ENCODE measurements at regions not wholly inside any gene's neighbourhood (a gene's known extent, or its start where the extent isn't known, plus 50 kb on each side); places are given as distances from the start of the nearest gene placed in this dataset.

DNA sequence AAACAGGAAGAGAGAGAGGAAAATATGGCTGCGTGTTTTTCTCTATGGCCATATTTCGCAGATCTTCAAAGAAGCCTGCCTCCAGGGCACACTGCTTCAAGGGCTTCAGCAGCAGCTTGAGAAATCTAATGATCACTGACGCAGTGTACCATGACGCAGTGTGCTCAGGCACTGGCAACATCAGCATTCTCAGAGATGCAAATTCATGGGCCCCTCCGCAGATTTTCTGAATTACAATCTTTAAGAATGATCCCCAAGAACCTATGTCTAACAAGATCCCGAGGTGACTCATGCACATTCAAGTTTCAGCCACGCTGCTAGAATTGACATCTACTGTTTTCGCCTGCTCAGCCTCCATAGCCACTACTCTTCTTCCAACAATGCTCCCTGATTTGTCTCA, 143.9 kb upstream of the ZNF366 start:
- TF ChIP-seq JUND (IDR thresholded peaks at IDR 0.05; ENCODE audit: low read length): no peak
- TF ChIP-seq, protein P1, sequence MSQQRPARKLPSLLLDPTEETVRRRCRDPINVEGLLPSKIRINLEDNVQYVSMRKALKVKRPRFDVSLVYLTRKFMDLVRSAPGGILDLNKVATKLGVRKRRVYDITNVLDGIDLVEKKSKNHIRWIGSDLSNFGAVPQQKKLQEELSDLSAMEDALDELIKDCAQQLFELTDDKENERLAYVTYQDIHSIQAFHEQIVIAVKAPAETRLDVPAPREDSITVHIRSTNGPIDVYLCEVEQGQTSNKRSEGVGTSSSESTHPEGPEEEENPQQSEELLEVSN (IDR thresholded peaks at IDR 0.05): no peak
- TF ChIP-seq CTCF (IDR thresholded peaks at IDR 0.05; ENCODE audit: control extremely low read depth in 1 of 3, insufficient read depth in 1 of 3, low read depth in 1 of 3, low read length in 3 of 3): no peak
- TF ChIP-seq POLR2AphosphoS5 (IDR thresholded peaks at IDR 0.05; ENCODE audit: low read depth, low read length): no peak

Measured in H1 (cell line).